HEK293T (cell line): ENCODE measurements at regions not wholly inside any gene's neighbourhood (a gene's known extent, or its start where the extent isn't known, plus 50 kb on each side); places are given as distances from the start of the nearest gene placed in this dataset.

Experiments
- BHLHE40 ChIP-seq: fragments of 450-650 bp; IDR thresholded peaks from 2 replicates; pipeline ENCODE4 v1.6.1; 2016; ENCODE audit warnings: mild to moderate bottlenecking, moderate library complexity, borderline replicate concordance
- CTBP1 ChIP-seq: fragments of 450-650 bp; IDR thresholded peaks from 2 replicates; pipeline ENCODE4 v1.6.1; 2016; ENCODE audit warnings: borderline replicate concordance
- ELF4 ChIP-seq: fragments of 450-650 bp; IDR thresholded peaks from 2 replicates; pipeline ENCODE4 v1.6.1; 2017; ENCODE audit warnings: antibody characterized with exemption
- FOXK2 ChIP-seq: fragments of 450-650 bp; IDR thresholded peaks from 2 replicates; pipeline ENCODE4 v1.6.1; 2016; ENCODE audit warnings: mild to moderate bottlenecking
- HDGF ChIP-seq: fragments of 450-650 bp; IDR thresholded peaks from 2 replicates; pipeline ENCODE4 v1.6.1; 2017; ENCODE audit warnings: antibody characterized with exemption, borderline replicate concordance
- L3MBTL2 ChIP-seq: fragments of 450-650 bp; conservative IDR thresholded peaks from 2 replicates; pipeline ENCODE4 v1.6.1; 2016; ENCODE audit warnings: mild to moderate bottlenecking
- LEF1 ChIP-seq: fragments of 450-650 bp; IDR thresholded peaks from 2 replicates; pipeline ENCODE4 v1.6.1; 2017; ENCODE audit warnings: mild to moderate bottlenecking, borderline replicate concordance
- PKNOX1 ChIP-seq: fragments of 450-650 bp; IDR thresholded peaks from 2 replicates; pipeline ENCODE4 v1.6.1; 2016
- SP1 ChIP-seq: fragments of 450-650 bp; IDR thresholded peaks from 2 replicates; pipeline ENCODE4 v1.6.1; 2017
- SUZ12 ChIP-seq: fragments of 450-650 bp; IDR thresholded peaks from 2 replicates; pipeline ENCODE4 v1.6.1; 2016; ENCODE audit warnings: mild to moderate bottlenecking

DNA sequence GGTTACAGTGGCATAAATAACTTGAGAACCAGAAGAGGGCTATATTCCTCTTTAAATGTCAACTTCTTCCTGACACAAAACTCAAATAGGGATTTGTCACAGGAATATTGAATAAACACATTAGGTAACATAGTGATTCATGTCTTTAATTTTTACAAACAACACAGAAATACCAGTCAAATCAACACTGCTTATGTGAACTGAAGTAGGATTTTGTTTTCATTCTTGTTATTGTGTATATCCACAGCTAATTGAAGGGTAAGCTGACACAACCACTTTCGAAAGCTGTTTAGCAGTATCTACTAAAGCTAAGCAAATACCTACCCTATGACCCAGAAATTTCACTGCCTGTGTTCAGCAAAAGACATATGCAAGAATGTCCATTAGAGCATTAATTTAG lies 120.4 kb upstream of the EOLA2 start:
- TF ChIP-seq LEF1, result no peak
- TF ChIP-seq FOXK2, result no peak
- no peak for TF ChIP-seq PKNOX1
- TF ChIP-seq HDGF, result no peak
- no peak for TF ChIP-seq ELF4
- TF ChIP-seq SP1, result no peak
- TF ChIP-seq L3MBTL2, result no peak
- TF ChIP-seq BHLHE40, result no peak
- TF ChIP-seq SUZ12, result no peak
- no peak for TF ChIP-seq CTBP1
